ENCODE measurements at regions not wholly inside any gene's neighbourhood (a gene's known extent, or its start where the extent isn't known, plus 50 kb on each side); places are given as distances from the start of the nearest gene placed in this dataset.
"Not testable (repeated sequence)": the region's sequence is repeated elsewhere in the genome, so short reads cannot be mapped to it uniquely, and the experiment has no call there.

DNA sequence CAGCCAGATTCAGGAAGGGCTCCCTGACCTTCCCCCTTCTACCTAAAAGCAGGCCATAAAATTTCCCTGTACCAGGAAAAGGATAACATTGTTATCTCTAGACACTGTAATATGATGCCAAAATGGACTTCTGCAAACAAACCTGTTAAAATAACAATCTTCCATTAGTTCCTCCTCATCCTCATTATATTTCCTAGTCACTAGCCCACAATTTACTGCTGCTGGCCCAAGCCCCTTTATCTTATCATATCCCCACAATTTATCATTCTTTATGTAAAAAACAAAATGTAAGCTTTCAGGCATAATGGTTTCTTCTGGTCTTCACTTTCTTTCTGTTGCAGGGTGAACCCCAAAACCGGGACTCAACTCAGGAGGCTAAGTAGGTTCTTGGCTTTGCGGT is 1132.1 kb upstream of the CNTN5 start:
- Histone ChIP-seq H3K4me3 (ENCODE audit: low read depth in 1 of 2, low read length in 2 of 2) (no peak overlapping the region), H3K36me3 (ENCODE audit: control insufficient read depth in 1 of 2, insufficient read depth in 2 of 2, low read length in 2 of 2) (no peaks in the 10 kb centered on the region), H3K9me3 (ENCODE audit: control insufficient read depth in 1 of 2, low read length in 2 of 2) (no peaks in the 10 kb centered on the region), H3K27ac (ENCODE audit: low read length) (no peak overlapping the region), H3K4me1 (ENCODE audit: control insufficient read depth in 1 of 2, insufficient read depth in 2 of 2, low read length in 2 of 2) (no peaks in the 10 kb centered on the region), H3K27me3 (ENCODE audit: low read depth, low read length) (no peaks in the 10 kb centered on the region)

DNA sequence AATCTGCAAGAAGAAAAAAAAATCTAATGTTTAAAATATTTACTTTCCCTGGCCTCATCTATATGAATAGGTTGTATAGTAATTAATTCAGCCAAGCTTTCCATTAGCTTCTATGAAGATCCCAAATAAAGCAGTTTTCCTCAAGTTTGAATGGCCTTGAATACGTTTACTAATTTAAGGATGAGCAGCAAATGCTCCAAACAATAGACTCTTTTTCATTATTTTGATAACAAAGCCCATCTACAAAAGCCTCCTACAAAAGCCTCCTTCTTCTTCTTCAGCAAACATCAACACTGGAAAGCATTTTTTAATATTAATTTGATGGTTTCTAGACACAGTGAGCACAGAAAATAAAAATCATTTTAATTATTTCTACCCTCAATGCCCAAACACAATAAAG is 1130.3 kb upstream of the CNTN5 start:
- Histone ChIP-seq H3K36me3 (ENCODE audit: control insufficient read depth in 1 of 2, insufficient read depth in 2 of 2, low read length in 2 of 2) (no peaks in the 10 kb centered on the region), H3K9me3 (ENCODE audit: control insufficient read depth in 1 of 2, low read length in 2 of 2) (no peaks in the 10 kb centered on the region), H3K27me3 (ENCODE audit: low read depth, low read length) (no peaks in the 10 kb centered on the region), H3K4me3 (ENCODE audit: low read depth in 1 of 2, low read length in 2 of 2) (no peak overlapping the region), H3K4me1 (ENCODE audit: control insufficient read depth in 1 of 2, insufficient read depth in 2 of 2, low read length in 2 of 2) (no peaks in the 10 kb centered on the region), H3K27ac (ENCODE audit: low read length) (no peak overlapping the region)

DNA sequence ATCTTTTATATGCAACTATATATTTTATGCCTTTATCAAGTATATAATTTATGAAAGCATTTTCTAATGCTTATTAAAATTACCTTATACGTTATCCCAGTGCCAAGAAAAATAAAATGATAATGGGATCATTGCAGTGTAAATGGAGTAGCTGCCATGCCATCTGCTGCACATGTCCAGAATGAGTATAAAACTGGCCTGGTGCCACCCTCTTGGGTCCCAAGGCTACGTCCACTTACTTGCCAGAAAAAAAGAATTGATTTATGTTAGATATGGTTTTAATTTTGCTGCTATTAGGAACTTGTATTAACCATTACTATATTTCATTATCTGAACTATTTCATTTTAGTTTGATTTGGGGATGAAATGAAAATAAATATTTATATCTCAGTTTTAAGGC is 1127.1 kb upstream of the CNTN5 start:
- no peaks in the 10 kb centered on the region for H3K36me3 ChIP-seq (ENCODE audit: control insufficient read depth in 1 of 2, insufficient read depth in 2 of 2, low read length in 2 of 2)
- H3K27ac ChIP-seq (ENCODE audit: low read length) = no peak overlapping the region
- no peaks in the 10 kb centered on the region for H3K27me3 ChIP-seq (ENCODE audit: low read depth, low read length)
- no peaks in the 10 kb centered on the region for H3K4me1 ChIP-seq (ENCODE audit: control insufficient read depth in 1 of 2, insufficient read depth in 2 of 2, low read length in 2 of 2)
- H3K4me3 ChIP-seq (ENCODE audit: low read depth in 1 of 2, low read length in 2 of 2) = no peak overlapping the region
- no peaks in the 10 kb centered on the region for H3K9me3 ChIP-seq (ENCODE audit: control insufficient read depth in 1 of 2, low read length in 2 of 2)

DNA sequence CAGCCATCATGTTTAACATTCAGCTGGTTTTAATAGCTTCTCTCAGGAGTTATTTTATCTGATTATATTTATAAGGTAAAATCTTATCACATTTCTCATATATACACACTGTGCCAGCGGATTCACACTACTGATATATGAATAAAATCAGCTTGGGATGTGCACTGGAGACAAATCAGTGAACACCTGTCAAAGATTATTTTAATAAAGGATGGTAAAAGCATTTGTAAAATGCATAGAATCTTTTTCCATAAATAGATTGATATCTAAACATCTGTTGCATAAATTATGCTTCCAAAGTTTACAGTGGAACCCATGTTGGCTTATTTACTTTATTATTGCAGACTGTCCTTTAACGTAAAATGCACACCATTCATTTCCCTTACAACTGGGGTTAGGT is 1125.8 kb upstream of the CNTN5 start:
- Histone ChIP-seq H3K36me3 (ENCODE audit: control insufficient read depth in 1 of 2, insufficient read depth in 2 of 2, low read length in 2 of 2) (no peaks in the 10 kb centered on the region), H3K9me3 (ENCODE audit: control insufficient read depth in 1 of 2, low read length in 2 of 2) (no peaks in the 10 kb centered on the region), H3K4me3 (ENCODE audit: low read depth in 1 of 2, low read length in 2 of 2) (no peak overlapping the region)

DNA sequence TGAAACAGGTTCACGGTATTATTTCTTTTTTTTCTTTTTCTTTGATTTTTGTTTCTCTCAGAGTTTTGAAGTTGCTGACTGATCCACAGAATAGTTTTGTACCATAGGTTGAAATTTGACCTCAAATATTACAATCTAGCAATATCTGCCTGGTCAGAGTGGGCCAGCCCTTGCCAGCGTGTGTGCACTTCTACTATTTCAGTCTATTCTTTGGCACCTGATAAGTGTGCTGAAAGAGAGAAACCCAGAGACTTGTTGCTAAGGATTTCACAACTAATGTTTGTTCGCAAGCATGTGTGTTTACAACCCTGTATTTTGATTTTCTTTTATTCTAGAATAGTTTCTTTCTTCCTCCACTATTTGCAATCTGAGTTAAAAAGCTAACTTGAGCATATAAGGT is 1125.2 kb upstream of the CNTN5 start:
- no peak overlapping the region for H3K4me3 ChIP-seq (ENCODE audit: low read depth in 1 of 2, low read length in 2 of 2)
- H3K27me3 ChIP-seq (ENCODE audit: low read depth, low read length) = no peaks in the 10 kb centered on the region
- no peaks in the 10 kb centered on the region for H3K9me3 ChIP-seq (ENCODE audit: control insufficient read depth in 1 of 2, low read length in 2 of 2)
- H3K27ac ChIP-seq (ENCODE audit: low read length) = no peak overlapping the region
- H3K4me1 ChIP-seq (ENCODE audit: control insufficient read depth in 1 of 2, insufficient read depth in 2 of 2, low read length in 2 of 2) = no peaks in the 10 kb centered on the region
- no peaks in the 10 kb centered on the region for H3K36me3 ChIP-seq (ENCODE audit: control insufficient read depth in 1 of 2, insufficient read depth in 2 of 2, low read length in 2 of 2)

More for the DNA sequence above, 1125.8 kb upstream of the CNTN5 start:
- no peaks in the 10 kb centered on the region for H3K4me1 ChIP-seq (ENCODE audit: control insufficient read depth in 1 of 2, insufficient read depth in 2 of 2, low read length in 2 of 2)
- H3K27me3 ChIP-seq (ENCODE audit: low read depth, low read length) = no peaks in the 10 kb centered on the region
- no peak overlapping the region for H3K27ac ChIP-seq (ENCODE audit: low read length)

DNA sequence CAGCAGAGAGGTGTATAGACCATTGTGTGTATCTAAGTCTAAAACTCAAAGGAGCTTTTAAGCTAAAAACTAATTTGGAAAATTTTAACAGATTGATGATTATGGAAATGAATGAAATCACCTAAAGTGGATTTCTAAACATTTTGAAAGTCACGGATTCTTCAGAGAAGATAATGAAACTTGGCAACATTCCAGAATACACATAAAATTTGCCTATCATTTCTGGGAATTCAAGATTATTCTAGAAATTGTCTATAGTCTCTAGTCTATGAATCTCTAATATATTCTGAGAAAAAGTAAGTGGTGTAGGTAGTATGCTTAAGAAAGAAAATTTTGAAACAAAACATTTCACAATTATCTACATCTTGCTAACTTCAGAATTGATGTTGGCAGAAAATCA is 1117.9 kb upstream of the CNTN5 start:
- no peaks in the 10 kb centered on the region for H3K36me3 ChIP-seq (ENCODE audit: control insufficient read depth in 1 of 2, insufficient read depth in 2 of 2, low read length in 2 of 2)
- H3K27ac ChIP-seq (ENCODE audit: low read length) = no peak overlapping the region
- no peak overlapping the region for H3K4me3 ChIP-seq (ENCODE audit: low read depth in 1 of 2, low read length in 2 of 2)
- no peaks in the 10 kb centered on the region for H3K27me3 ChIP-seq (ENCODE audit: low read depth, low read length)
- no peaks in the 10 kb centered on the region for H3K9me3 ChIP-seq (ENCODE audit: control insufficient read depth in 1 of 2, low read length in 2 of 2)
- H3K4me1 ChIP-seq (ENCODE audit: control insufficient read depth in 1 of 2, insufficient read depth in 2 of 2, low read length in 2 of 2) = no peaks in the 10 kb centered on the region

DNA sequence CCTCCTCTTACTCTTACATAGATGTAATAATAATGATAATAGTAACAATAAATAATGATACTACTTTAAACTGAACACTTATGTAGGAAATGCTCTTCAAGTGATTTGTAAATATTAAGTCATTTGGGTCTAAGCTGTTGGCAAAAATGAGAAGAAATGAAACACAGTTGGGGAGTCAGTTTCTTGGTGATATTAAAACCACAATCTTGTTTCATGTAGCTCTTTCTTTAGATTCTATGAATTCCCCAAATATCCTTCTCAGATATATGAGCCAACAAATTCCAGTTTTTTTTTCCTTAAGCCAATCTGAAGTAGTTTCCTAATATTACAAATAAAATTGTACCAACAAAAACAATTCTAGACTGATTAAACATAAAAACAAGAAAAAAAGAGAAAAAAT is 1115.6 kb upstream of the CNTN5 start:
- no peaks in the 10 kb centered on the region for H3K27me3 ChIP-seq (ENCODE audit: low read depth, low read length)
- no peak overlapping the region for H3K4me3 ChIP-seq (ENCODE audit: low read depth in 1 of 2, low read length in 2 of 2)

DNA sequence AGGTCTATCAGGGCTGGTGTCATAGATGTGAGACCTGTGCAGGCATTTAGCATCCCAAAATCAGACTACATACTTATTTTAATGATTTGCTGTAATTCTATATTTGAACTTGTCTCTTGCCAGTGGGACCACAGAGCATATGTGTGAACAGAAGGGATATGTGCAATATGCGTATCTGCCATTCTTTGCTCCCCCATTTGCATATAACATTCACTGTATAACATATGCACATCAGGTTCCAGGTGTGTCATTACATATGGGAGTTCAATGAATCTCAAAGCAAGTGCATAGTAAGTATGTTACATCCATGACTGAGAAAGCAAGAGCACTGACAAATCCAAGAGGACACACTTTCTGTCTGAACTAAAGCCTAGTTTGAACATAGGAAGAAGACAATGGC is 1115.1 kb upstream of the CNTN5 start:
- H3K27me3 ChIP-seq (ENCODE audit: low read depth, low read length) = no peaks in the 10 kb centered on the region
- no peak overlapping the region for H3K4me3 ChIP-seq (ENCODE audit: low read depth in 1 of 2, low read length in 2 of 2)
- no peaks in the 10 kb centered on the region for H3K4me1 ChIP-seq (ENCODE audit: control insufficient read depth in 1 of 2, insufficient read depth in 2 of 2, low read length in 2 of 2)
- no peaks in the 10 kb centered on the region for H3K9me3 ChIP-seq (ENCODE audit: control insufficient read depth in 1 of 2, low read length in 2 of 2)
- H3K27ac ChIP-seq (ENCODE audit: low read length) = no peak overlapping the region
- H3K36me3 ChIP-seq (ENCODE audit: control insufficient read depth in 1 of 2, insufficient read depth in 2 of 2, low read length in 2 of 2) = no peaks in the 10 kb centered on the region

More for the DNA sequence above, 1115.6 kb upstream of the CNTN5 start:
- no peaks in the 10 kb centered on the region for H3K9me3 ChIP-seq (ENCODE audit: control insufficient read depth in 1 of 2, low read length in 2 of 2)
- H3K36me3 ChIP-seq (ENCODE audit: control insufficient read depth in 1 of 2, insufficient read depth in 2 of 2, low read length in 2 of 2) = no peaks in the 10 kb centered on the region
- H3K4me1 ChIP-seq (ENCODE audit: control insufficient read depth in 1 of 2, insufficient read depth in 2 of 2, low read length in 2 of 2) = no peaks in the 10 kb centered on the region
- no peak overlapping the region for H3K27ac ChIP-seq (ENCODE audit: low read length)

DNA sequence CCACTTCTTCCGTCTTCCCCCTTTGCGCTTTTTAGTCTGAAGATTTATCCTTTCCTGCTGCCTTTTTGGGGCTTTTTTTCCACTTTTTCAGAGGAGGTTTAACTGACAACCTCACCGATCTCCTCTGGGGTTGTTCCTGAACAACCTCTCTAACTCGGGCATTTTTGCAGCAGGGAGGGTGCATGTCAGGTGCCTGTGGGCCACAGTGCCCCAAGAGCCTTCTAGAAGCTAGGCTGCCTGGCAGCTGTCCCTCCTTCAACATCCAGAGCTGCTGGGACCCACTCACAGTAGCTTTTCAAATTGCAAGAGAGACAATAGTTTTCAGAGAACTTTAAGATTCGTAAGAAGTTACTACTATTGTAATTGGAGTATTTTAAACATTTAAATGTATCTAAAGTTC is 1112.4 kb upstream of the CNTN5 start:
- no peaks in the 10 kb centered on the region for H3K27me3 ChIP-seq (ENCODE audit: low read depth, low read length)
- no peaks in the 10 kb centered on the region for H3K36me3 ChIP-seq (ENCODE audit: control insufficient read depth in 1 of 2, insufficient read depth in 2 of 2, low read length in 2 of 2)
- H3K4me1 ChIP-seq (ENCODE audit: control insufficient read depth in 1 of 2, insufficient read depth in 2 of 2, low read length in 2 of 2) = no peaks in the 10 kb centered on the region
- H3K9me3 ChIP-seq (ENCODE audit: control insufficient read depth in 1 of 2, low read length in 2 of 2) = no peaks in the 10 kb centered on the region
- H3K27ac ChIP-seq (ENCODE audit: low read length) = no peak overlapping the region
- no peak overlapping the region for H3K4me3 ChIP-seq (ENCODE audit: low read depth in 1 of 2, low read length in 2 of 2)

DNA sequence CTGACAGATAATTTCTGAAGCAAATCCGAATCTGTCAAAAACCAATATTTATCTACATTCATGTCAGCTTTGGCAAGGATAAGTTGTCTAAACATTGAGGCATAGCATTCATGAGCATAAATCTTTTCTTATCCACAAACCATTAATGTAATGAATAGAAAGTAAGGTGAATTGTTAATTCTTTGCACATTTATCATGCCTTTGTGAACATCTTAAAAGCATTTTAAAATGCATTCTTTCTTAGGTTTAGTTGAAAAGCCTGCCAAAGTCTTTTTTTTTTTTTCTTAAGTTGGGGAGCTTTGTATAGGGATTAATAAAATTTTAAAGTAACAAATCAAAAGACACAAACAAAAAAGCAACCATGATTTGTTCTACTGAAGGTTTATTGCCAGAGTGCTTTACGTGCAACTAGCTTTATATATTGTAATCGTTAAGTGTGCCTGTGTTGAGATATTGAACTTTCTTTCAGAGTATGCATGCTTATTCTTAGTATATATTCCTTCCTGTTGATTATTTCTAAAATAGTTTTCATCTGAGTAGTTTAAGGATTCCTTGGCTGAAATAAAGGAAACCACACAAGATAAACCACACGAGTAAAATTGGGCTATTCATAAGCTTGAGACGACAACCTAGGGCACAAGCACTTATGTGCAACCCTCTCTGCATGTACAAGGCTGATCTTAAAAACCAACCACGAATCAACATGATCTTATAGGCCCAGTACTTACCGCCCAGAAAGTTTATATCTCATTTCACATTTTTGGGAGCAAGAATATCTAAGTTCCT is 1110.9 kb upstream of the CNTN5 start:
- no peak overlapping the region for H3K4me3 ChIP-seq (ENCODE audit: low read depth in 1 of 2, low read length in 2 of 2)
- no peaks in the 10 kb centered on the region for H3K4me1 ChIP-seq (ENCODE audit: control insufficient read depth in 1 of 2, insufficient read depth in 2 of 2, low read length in 2 of 2)
- H3K27me3 ChIP-seq (ENCODE audit: low read depth, low read length) = no peaks in the 10 kb centered on the region
- no peaks in the 10 kb centered on the region for H3K36me3 ChIP-seq (ENCODE audit: control insufficient read depth in 1 of 2, insufficient read depth in 2 of 2, low read length in 2 of 2)
- no peaks in the 10 kb centered on the region for H3K9me3 ChIP-seq (ENCODE audit: control insufficient read depth in 1 of 2, low read length in 2 of 2)
- no peak overlapping the region for H3K27ac ChIP-seq (ENCODE audit: low read length)

DNA sequence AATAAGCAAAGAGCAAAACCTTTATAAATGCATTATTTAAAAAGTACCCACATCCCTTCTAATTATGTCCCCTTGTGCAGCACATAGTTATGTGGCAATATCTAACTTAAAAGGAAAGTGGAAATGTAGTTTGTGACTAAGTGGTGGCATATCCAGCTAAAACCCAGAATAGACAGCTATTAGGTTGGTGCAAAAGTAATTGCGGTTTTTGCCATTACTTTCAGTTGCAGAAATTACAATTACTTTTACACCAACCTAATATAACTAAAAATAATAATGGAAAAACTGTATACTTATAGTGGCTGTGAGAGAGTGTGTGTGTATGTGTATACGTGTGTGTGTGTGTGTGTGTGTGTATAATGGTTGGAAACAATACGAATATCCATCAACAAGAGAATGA is 1108.1 kb upstream of the CNTN5 start:
- H3K36me3 ChIP-seq (ENCODE audit: control insufficient read depth in 1 of 2, insufficient read depth in 2 of 2, low read length in 2 of 2) = no peaks in the 10 kb centered on the region
- H3K9me3 ChIP-seq (ENCODE audit: control insufficient read depth in 1 of 2, low read length in 2 of 2) = no peaks in the 10 kb centered on the region
- H3K4me3 ChIP-seq (ENCODE audit: low read depth in 1 of 2, low read length in 2 of 2) = no peak overlapping the region
- H3K27ac ChIP-seq (ENCODE audit: low read length) = no peak overlapping the region
- no peaks in the 10 kb centered on the region for H3K27me3 ChIP-seq (ENCODE audit: low read depth, low read length)
- no peaks in the 10 kb centered on the region for H3K4me1 ChIP-seq (ENCODE audit: control insufficient read depth in 1 of 2, insufficient read depth in 2 of 2, low read length in 2 of 2)

DNA sequence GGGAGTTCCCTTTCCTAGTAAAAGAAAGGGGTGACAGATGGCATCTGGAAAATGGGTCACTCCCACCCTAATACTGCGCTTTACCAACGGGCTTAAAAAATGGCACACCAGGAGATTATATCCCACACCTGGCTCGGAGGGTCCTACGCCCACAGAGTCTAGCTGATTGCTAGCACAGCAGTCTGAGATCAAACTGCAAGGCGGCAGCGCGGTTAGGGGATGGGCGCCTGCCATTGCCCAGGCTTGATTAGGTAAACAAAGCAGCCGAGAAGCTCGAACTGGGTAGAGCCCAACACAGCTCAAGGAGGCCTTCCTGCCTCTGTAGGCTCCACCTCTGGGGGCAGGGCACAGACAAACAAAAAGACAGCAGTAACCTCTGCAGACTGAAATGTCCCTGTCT is 1097.8 kb upstream of the CNTN5 start:
- not testable (repeated sequence) for H3K36me3 ChIP-seq (ENCODE audit: control insufficient read depth in 1 of 2, insufficient read depth in 2 of 2, low read length in 2 of 2); H3K27me3 ChIP-seq (ENCODE audit: low read depth, low read length); H3K27ac ChIP-seq (ENCODE audit: low read length); H3K4me3 ChIP-seq (ENCODE audit: low read depth in 1 of 2, low read length in 2 of 2); H3K4me1 ChIP-seq (ENCODE audit: control insufficient read depth in 1 of 2, insufficient read depth in 2 of 2, low read length in 2 of 2); H3K9me3 ChIP-seq (ENCODE audit: control insufficient read depth in 1 of 2, low read length in 2 of 2)

Measured in muscle layer of duodenum (tissue), 2 donors.